ENCODE measurements at regions not wholly inside any gene's neighbourhood (a gene's known extent, or its start where the extent isn't known, plus 50 kb on each side); places are given as distances from the start of the nearest gene placed in this dataset.
"Not testable (repeated sequence)": the region's sequence is repeated elsewhere in the genome, so short reads cannot be mapped to it uniquely, and the experiment has no call there.

GRCh38 chr12:31897092-31897491 is 62.1 kb upstream of the RESF1 start:
- intact Hi-C loops (cut with micrococcal nuclease): loop anchor here (10.0 kb wide), 1 partner anchor 212 kb away; no protein-coding TSS in a partner anchor
- H3K36me3 ChIP-seq (ENCODE audit: control insufficient read depth, insufficient read depth, low read length); ATAC-seq; H3K4me2 ChIP-seq (ENCODE audit: insufficient read depth, low read length); H4K20me1 ChIP-seq (replicated peaks; ENCODE audit: control insufficient read depth, insufficient read depth, low read length); H3K9me3 ChIP-seq (replicated peaks; ENCODE audit: control insufficient read depth, insufficient read depth, low read depth, low read length); H3K9ac ChIP-seq (ENCODE audit: insufficient read depth in 1 of 2, low read depth in 2 of 2, low read length in 2 of 2); DNase-seq (ENCODE audit: extremely low read depth in 1 of 4, low spot score in 3 of 4); H3K79me2 ChIP-seq (ENCODE audit: control insufficient read depth, insufficient read depth, low read length); BruUV-seq (replicated peaks); in situ Hi-C loops (cut with MboI); FAIRE-seq; H3K4me3 ChIP-seq; H3K9me1 ChIP-seq (ENCODE audit: control insufficient read depth, insufficient read depth, low read length); CTCF ChIA-PET (ENCODE audit: low intra/inter-chr PET ratio); H3K27me3 ChIP-seq (ENCODE audit: control insufficient read depth in 2 of 2, insufficient read depth in 2 of 2, low read length in 2 of 2): not testable (repeated sequence)
- Histone ChIP-seq H2AFZ (ENCODE audit: low read depth, low read length) (peak overlapping the region; percentile 46; the same call in 1 of the 2 replicates), H3K27ac (ENCODE audit: extremely low read depth, low read depth, low read length) (peak overlapping the region; percentile 27; the same call in 1 of the 3 replicates), H3K4me1 (replicated peaks in 1 of 2; ENCODE audit: control insufficient read depth in 2 of 2, insufficient read depth in 2 of 2, low read length in 2 of 2) (peaks cover 19 to 21% of the 10 kb centered on the region in 2 experiments)
- WGBS (ENCODE audit: insufficient coverage, low coverage, missing lambda C conversion rate): 73% methylated on average over 7 of the region's 8 CpGs
- TF ChIP-seq ZNF512 (tag; IDR thresholded peaks at IDR 0.05) (0 out of 2 replicates have a peak, but pooled peaks have one; percentile 59), BCOR (IDR thresholded peaks at IDR 0.05) (peak; percentile 53; the same call in 1 of the 2 replicates), ZNF507 (tag; conservative IDR thresholded peaks at IDR 0.05) (0 out of 2 replicates have a peak, but pooled peaks have one; percentile 25), GTF2E2 (tag; IDR thresholded peaks at IDR 0.05) (peak; percentile 61; the same call in 1 of the 2 replicates)
- POLR2A ChIA-PET: interaction anchor here (1.2 kb wide), 1 partner anchor 181 kb away, joined by 3 read pairs; no protein-coding TSS in a partner anchor

All from K562 (cell line).